ENCODE measurements at regions not wholly inside any gene's neighbourhood (a gene's known extent, or its start where the extent isn't known, plus 50 kb on each side); places are given as distances from the start of the nearest gene placed in this dataset.

GRCh38 chr11:79578116-79578515 is 137.3 kb upstream of the TENM4 start:
- Histone ChIP-seq H4K91ac (ENCODE audit: insufficient read length, low read depth, low read length) (no peak overlapping the region), H2BK12ac (ENCODE audit: insufficient read length, low read depth, low read length) (no peak overlapping the region), H3K56ac (ENCODE audit: insufficient read length, low read depth, low read length) (no peak overlapping the region), H3K9ac (ENCODE audit: extremely low read depth, insufficient read length, low read length) (no peak overlapping the region), H3K79me2 (ENCODE audit: insufficient read depth, low read length) (no peaks in the 10 kb centered on the region), H2BK20ac (ENCODE audit: low read depth, low read length, poor library complexity, severe bottlenecking) (no peak overlapping the region), H3K27me3 (ENCODE audit: insufficient read depth, low read length) (no peaks in the 10 kb centered on the region), H3K14ac (ENCODE audit: insufficient read depth, low read length) (no peak overlapping the region), H3K4me2 (ENCODE audit: insufficient read depth, insufficient read length, low read length) (no peak overlapping the region), H2BK120ac (ENCODE audit: low read depth, low read length, poor library complexity, severe bottlenecking) (no peak overlapping the region), H3K23me2 (ENCODE audit: insufficient read length, low read depth, low read length, poor library complexity, severe bottlenecking) (no peaks in the 10 kb centered on the region), H2BK5ac (ENCODE audit: insufficient read length, low read length) (no peak overlapping the region), H3K4ac (ENCODE audit: low read depth, low read length) (no peak overlapping the region), H3K27ac (ENCODE audit: insufficient read length, low read depth, low read length) (no peak overlapping the region), H3K4me1 (ENCODE audit: insufficient read depth, low read length) (no peaks in the 10 kb centered on the region), H4K8ac (replicated peaks; ENCODE audit: insufficient read length, low read depth, low read length) (no peak overlapping the region), H3K79me1 (ENCODE audit: insufficient read depth, low read depth, low read length, poor library complexity, severe bottlenecking) (no peaks in the 10 kb centered on the region), H2BK15ac (ENCODE audit: low read depth, low read length) (no peak overlapping the region), H4K20me1 (ENCODE audit: control insufficient read depth, insufficient read depth, insufficient read length) (no peaks in the 10 kb centered on the region), H3T11ph (ENCODE audit: low read length) (no peak overlapping the region), H2AFZ (ENCODE audit: low read length) (no peak overlapping the region), H2AK5ac (ENCODE audit: insufficient read length, low read length) (no peak overlapping the region), H3K23ac (ENCODE audit: insufficient read length, low read depth, low read length) (no peak overlapping the region), H4K5ac (ENCODE audit: insufficient read length, low read depth, low read length) (no peak overlapping the region), H3K18ac (ENCODE audit: insufficient read length, low read depth, low read length) (no peak overlapping the region), H3K9me3 (ENCODE audit: control insufficient read depth, low read depth, low read length) (no peaks in the 10 kb centered on the region)
- Mint-ChIP-seq H3K36me3 (ENCODE audit: insufficient read depth in 1 of 3, low read depth in 3 of 3) (no peaks in the 10 kb centered on the region), H3K27me3 (ENCODE audit: low read depth) (peaks cover 9% of the 10 kb centered on the region; the same call in 1 of the 2 replicates), H3K4me1 (peaks cover 8 to 12% of the 10 kb centered on the region in 2 experiments), H3K9me3 (no peaks in the 10 kb centered on the region), H3K27ac (no peak overlapping the region), H3K4me3 (no peak overlapping the region)
- WGBS (ENCODE audit: extremely low coverage, insufficient read length, low lambda C conversion rate): no CpG with 5 or more reads among the region's 5 CpGs
- TF ChIP-seq CTCF (conservative IDR thresholded peaks at IDR 0.05): no peak
- DNase-seq: no peak

Data from H9 (cell line).